HEK293 (cell line): ENCODE measurements at regions not wholly inside any gene's neighbourhood (a gene's known extent, or its start where the extent isn't known, plus 50 kb on each side); places are given as distances from the start of the nearest gene placed in this dataset.
"Not testable (repeated sequence)": the region's sequence is repeated elsewhere in the genome, so short reads cannot be mapped to it uniquely, and the experiment has no call there.

Experiments
- GLI4 ChIP-seq: fragments of 450-650 bp; formaldehyde crosslinking; IDR thresholded peaks from 2 replicates; pipeline ENCODE4 v1.5.1; 2016; ENCODE audit warnings: missing biosample characterization, missing genetic modification characterization
- ZNF114 ChIP-seq: fragments of 450-650 bp; formaldehyde crosslinking; IDR thresholded peaks from 2 replicates; pipeline ENCODE4 v1.5.0; 2017; ENCODE audit warnings: missing biosample characterization, missing genetic modification characterization
- TF ChIP-seq, protein P1 (sequence below): fragments of 450-650 bp; formaldehyde crosslinking; IDR thresholded peaks from 2 replicates; pipeline ENCODE4 v1.5.1; 2017; ENCODE audit warnings: missing biosample characterization, missing genetic modification characterization
- TF ChIP-seq, protein P2 (sequence below): fragments of 450-650 bp; formaldehyde crosslinking; IDR thresholded peaks from 2 replicates; pipeline ENCODE4 v1.5.0; 2017; ENCODE audit warnings: missing biosample characterization, missing genetic modification characterization, borderline replicate concordance
- TF ChIP-seq, protein P3 (sequence below): fragments of 450-650 bp; formaldehyde crosslinking; IDR thresholded peaks from 2 replicates; pipeline ENCODE4 v1.5.1; 2016; ENCODE audit warnings: missing biosample characterization, missing genetic modification characterization
- TF ChIP-seq, protein P4 (sequence below): fragments of 450-650 bp; formaldehyde crosslinking; IDR thresholded peaks from 2 replicates; pipeline ENCODE4 v1.5.1; 2016; ENCODE audit warnings: missing biosample characterization, missing genetic modification characterization

DNA sequence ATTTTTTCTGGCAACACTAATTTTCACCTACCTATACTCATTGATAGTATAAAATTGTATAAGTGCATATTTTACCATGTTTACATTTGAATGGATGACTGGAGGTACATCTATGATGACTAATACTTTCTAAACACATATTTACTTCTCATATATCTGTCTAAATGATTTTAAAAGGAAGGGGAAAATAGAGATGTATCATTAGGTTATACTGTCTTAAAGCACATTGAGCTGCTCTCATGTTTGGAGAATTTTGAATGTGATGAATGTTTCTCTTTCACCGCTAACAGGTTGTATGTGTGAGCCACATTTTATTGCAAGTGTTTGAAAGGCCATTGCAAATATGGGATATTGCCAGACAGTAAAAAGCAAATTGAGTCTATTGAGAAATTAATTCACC lies 61.5 kb upstream of the GOLGA8Q start:
- not testable (repeated sequence) for TF ChIP-seq ZNF114 (tag by site-specific recombination); GLI4
- TF ChIP-seq, protein P1, sequence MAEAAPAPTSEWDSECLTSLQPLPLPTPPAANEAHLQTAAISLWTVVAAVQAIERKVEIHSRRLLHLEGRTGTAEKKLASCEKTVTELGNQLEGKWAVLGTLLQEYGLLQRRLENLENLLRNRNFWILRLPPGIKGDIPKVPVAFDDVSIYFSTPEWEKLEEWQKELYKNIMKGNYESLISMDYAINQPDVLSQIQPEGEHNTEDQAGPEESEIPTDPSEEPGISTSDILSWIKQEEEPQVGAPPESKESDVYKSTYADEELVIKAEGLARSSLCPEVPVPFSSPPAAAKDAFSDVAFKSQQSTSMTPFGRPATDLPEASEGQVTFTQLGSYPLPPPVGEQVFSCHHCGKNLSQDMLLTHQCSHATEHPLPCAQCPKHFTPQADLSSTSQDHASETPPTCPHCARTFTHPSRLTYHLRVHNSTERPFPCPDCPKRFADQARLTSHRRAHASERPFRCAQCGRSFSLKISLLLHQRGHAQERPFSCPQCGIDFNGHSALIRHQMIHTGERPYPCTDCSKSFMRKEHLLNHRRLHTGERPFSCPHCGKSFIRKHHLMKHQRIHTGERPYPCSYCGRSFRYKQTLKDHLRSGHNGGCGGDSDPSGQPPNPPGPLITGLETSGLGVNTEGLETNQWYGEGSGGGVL (tag by site-specific recombination): not testable (repeated sequence)
- TF ChIP-seq, protein P2, sequence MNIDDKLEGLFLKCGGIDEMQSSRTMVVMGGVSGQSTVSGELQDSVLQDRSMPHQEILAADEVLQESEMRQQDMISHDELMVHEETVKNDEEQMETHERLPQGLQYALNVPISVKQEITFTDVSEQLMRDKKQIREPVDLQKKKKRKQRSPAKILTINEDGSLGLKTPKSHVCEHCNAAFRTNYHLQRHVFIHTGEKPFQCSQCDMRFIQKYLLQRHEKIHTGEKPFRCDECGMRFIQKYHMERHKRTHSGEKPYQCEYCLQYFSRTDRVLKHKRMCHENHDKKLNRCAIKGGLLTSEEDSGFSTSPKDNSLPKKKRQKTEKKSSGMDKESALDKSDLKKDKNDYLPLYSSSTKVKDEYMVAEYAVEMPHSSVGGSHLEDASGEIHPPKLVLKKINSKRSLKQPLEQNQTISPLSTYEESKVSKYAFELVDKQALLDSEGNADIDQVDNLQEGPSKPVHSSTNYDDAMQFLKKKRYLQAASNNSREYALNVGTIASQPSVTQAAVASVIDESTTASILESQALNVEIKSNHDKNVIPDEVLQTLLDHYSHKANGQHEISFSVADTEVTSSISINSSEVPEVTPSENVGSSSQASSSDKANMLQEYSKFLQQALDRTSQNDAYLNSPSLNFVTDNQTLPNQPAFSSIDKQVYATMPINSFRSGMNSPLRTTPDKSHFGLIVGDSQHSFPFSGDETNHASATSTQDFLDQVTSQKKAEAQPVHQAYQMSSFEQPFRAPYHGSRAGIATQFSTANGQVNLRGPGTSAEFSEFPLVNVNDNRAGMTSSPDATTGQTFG (tag by site-specific recombination): not testable (repeated sequence)
- TF ChIP-seq, protein P3, sequence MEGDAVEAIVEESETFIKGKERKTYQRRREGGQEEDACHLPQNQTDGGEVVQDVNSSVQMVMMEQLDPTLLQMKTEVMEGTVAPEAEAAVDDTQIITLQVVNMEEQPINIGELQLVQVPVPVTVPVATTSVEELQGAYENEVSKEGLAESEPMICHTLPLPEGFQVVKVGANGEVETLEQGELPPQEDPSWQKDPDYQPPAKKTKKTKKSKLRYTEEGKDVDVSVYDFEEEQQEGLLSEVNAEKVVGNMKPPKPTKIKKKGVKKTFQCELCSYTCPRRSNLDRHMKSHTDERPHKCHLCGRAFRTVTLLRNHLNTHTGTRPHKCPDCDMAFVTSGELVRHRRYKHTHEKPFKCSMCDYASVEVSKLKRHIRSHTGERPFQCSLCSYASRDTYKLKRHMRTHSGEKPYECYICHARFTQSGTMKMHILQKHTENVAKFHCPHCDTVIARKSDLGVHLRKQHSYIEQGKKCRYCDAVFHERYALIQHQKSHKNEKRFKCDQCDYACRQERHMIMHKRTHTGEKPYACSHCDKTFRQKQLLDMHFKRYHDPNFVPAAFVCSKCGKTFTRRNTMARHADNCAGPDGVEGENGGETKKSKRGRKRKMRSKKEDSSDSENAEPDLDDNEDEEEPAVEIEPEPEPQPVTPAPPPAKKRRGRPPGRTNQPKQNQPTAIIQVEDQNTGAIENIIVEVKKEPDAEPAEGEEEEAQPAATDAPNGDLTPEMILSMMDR (tag by site-specific recombination): not testable (repeated sequence)
- TF ChIP-seq, protein P4, sequence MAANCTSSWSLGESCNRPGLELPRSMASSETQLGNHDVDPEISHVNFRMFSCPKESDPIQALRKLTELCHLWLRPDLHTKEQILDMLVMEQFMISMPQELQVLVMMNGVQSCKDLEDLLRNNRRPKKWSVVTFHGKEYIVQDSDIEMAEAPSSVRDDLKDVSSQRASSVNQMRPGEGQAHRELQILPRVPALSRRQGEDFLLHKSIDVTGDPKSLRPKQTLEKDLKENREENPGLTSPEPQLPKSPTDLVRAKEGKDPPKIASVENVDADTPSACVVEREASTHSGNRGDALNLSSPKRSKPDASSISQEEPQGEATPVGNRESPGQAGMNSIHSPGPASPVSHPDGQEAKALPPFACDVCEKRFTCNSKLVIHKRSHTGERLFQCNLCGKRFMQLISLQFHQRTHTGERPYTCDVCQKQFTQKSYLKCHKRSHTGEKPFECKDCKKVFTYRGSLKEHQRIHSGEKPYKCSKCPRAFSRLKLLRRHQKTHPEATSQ (tag by site-specific recombination): not testable (repeated sequence)
